Skeletal muscle cell (primary cell): ENCODE measurements at regions not wholly inside any gene's neighbourhood (a gene's known extent, or its start where the extent isn't known, plus 50 kb on each side); places are given as distances from the start of the nearest gene placed in this dataset.

ENCODE experiments used
- DNase-seq: peaks from one replicate; pipeline ENCODE4 v3.0.0-alpha.2; 2010; ENCODE audit warnings: low read depth
- H3K4me3 ChIP-seq: 2 replicates; pipeline ENCODE4 v1.5.1; 2011; ENCODE audit warnings: low read depth, mild to moderate bottlenecking, control low read depth, low read length, moderate library complexity

GRCh38 chr6:48184648-48185047 is 73.7 kb upstream of the PTCHD4 start:
- no peak overlapping the region for H3K4me3 ChIP-seq
- DNase-seq = no peak

- H3K4me3 ChIP-seq = no peak overlapping the region
- no peak for DNase-seq
Observed at GRCh38 chr6:48183811-48184605, 73.0 kb upstream of the PTCHD4 start.

- no peak overlapping the region for H3K4me3 ChIP-seq
- no peak for DNase-seq
Observed at GRCh38 chr6:48183178-48183577, 72.2 kb upstream of the PTCHD4 start.

GRCh38 chr6:48178700-48179099 is 67.7 kb upstream of the PTCHD4 start:
- no peak for DNase-seq

GRCh38 chr6:48177786-48178185 is 66.8 kb upstream of the PTCHD4 start:
- DNase-seq = no peak

More at GRCh38 chr6:48178700-48179099, 67.7 kb upstream of the PTCHD4 start:
- no peak overlapping the region for H3K4me3 ChIP-seq

GRCh38 chr6:48176645-48177308 is 65.8 kb upstream of the PTCHD4 start:
- no peak overlapping the region for H3K4me3 ChIP-seq
- no peak for DNase-seq

More at GRCh38 chr6:48177786-48178185, 66.8 kb upstream of the PTCHD4 start:
- no peak overlapping the region for H3K4me3 ChIP-seq

- no peak overlapping the region for H3K4me3 ChIP-seq
- no peak for DNase-seq
Observed at GRCh38 chr6:48169635-48170034, 58.6 kb upstream of the PTCHD4 start.
